ENCODE measurements at regions not wholly inside any gene's neighbourhood (a gene's known extent, or its start where the extent isn't known, plus 50 kb on each side); places are given as distances from the start of the nearest gene placed in this dataset.
"Not testable (repeated sequence)": the region's sequence is repeated elsewhere in the genome, so short reads cannot be mapped to it uniquely, and the experiment has no call there.

GRCh38 chr5:84748313-84748712 is 363.6 kb upstream of the EDIL3 start:
- H3K4me3 ChIP-seq (ENCODE audit: insufficient read depth, low read length) = no peak overlapping the region
- H2AFZ ChIP-seq (ENCODE audit: low read length) = no peak overlapping the region
- no peak overlapping the region for H3K4me2 ChIP-seq (ENCODE audit: insufficient read depth, low read length)
- no peak overlapping the region for H3K27ac ChIP-seq (ENCODE audit: low read depth, low read length)
- no peaks in the 10 kb centered on the region for H3K36me3 ChIP-seq (ENCODE audit: insufficient read depth, low read length)
- DNase-seq (ENCODE audit: insufficient read length, low spot score, missing footprints) = no peak
- no peaks in the 10 kb centered on the region for H4K20me1 ChIP-seq (ENCODE audit: insufficient read depth, low read length)
- H3K9me3 ChIP-seq (ENCODE audit: low read depth, low read length) = no peaks in the 10 kb centered on the region
- no peaks in the 10 kb centered on the region for H3K27me3 ChIP-seq (ENCODE audit: insufficient read depth, low read length)
- TF ChIP-seq, protein P1, sequence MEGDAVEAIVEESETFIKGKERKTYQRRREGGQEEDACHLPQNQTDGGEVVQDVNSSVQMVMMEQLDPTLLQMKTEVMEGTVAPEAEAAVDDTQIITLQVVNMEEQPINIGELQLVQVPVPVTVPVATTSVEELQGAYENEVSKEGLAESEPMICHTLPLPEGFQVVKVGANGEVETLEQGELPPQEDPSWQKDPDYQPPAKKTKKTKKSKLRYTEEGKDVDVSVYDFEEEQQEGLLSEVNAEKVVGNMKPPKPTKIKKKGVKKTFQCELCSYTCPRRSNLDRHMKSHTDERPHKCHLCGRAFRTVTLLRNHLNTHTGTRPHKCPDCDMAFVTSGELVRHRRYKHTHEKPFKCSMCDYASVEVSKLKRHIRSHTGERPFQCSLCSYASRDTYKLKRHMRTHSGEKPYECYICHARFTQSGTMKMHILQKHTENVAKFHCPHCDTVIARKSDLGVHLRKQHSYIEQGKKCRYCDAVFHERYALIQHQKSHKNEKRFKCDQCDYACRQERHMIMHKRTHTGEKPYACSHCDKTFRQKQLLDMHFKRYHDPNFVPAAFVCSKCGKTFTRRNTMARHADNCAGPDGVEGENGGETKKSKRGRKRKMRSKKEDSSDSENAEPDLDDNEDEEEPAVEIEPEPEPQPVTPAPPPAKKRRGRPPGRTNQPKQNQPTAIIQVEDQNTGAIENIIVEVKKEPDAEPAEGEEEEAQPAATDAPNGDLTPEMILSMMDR (IDR thresholded peaks at IDR 0.05; ENCODE audit: extremely low read depth, low read depth, low read length) = no peak
- H3K4me1 ChIP-seq (ENCODE audit: insufficient read depth, low read length) = no peaks in the 10 kb centered on the region
- H3K79me2 ChIP-seq (ENCODE audit: insufficient read depth, low read length) = no peaks in the 10 kb centered on the region

- not testable (repeated sequence) for H3K79me2 ChIP-seq (ENCODE audit: insufficient read depth, low read length); H3K27ac ChIP-seq (ENCODE audit: low read depth, low read length); H3K4me2 ChIP-seq (ENCODE audit: insufficient read depth, low read length); H3K4me3 ChIP-seq (ENCODE audit: insufficient read depth, low read length); H4K20me1 ChIP-seq (ENCODE audit: insufficient read depth, low read length); H3K4me1 ChIP-seq (ENCODE audit: insufficient read depth, low read length); H2AFZ ChIP-seq (ENCODE audit: low read length); H3K27me3 ChIP-seq (ENCODE audit: insufficient read depth, low read length); DNase-seq (ENCODE audit: insufficient read length, low spot score, missing footprints); H3K36me3 ChIP-seq (ENCODE audit: insufficient read depth, low read length); H3K9me3 ChIP-seq (ENCODE audit: low read depth, low read length)
Measured at GRCh38 chr5:84746280-84746679, 361.6 kb upstream of the EDIL3 start.

- DNase-seq (ENCODE audit: insufficient read length, low spot score, missing footprints) = no peak
- Histone ChIP-seq H3K4me3 (ENCODE audit: insufficient read depth, low read length) (no peak overlapping the region), H3K9me3 (ENCODE audit: low read depth, low read length) (no peaks in the 10 kb centered on the region), H3K27ac (ENCODE audit: low read depth, low read length) (no peak overlapping the region), H3K4me2 (ENCODE audit: insufficient read depth, low read length) (no peak overlapping the region), H3K79me2 (ENCODE audit: insufficient read depth, low read length) (no peaks in the 10 kb centered on the region), H3K27me3 (ENCODE audit: insufficient read depth, low read length) (no peaks in the 10 kb centered on the region), H3K4me1 (ENCODE audit: insufficient read depth, low read length) (no peaks in the 10 kb centered on the region), H4K20me1 (ENCODE audit: insufficient read depth, low read length) (no peaks in the 10 kb centered on the region), H2AFZ (ENCODE audit: low read length) (no peak overlapping the region), H3K36me3 (ENCODE audit: insufficient read depth, low read length) (no peaks in the 10 kb centered on the region)
- TF ChIP-seq, protein P1 (IDR thresholded peaks at IDR 0.05; ENCODE audit: extremely low read depth, low read depth, low read length) = no peak
Measured at GRCh38 chr5:84741056-84741455, 356.4 kb upstream of the EDIL3 start.

- no peak for DNase-seq (ENCODE audit: insufficient read length, low spot score, missing footprints)
- Histone ChIP-seq H3K9me3 (ENCODE audit: low read depth, low read length) (no peaks in the 10 kb centered on the region), H3K4me1 (ENCODE audit: insufficient read depth, low read length) (peaks cover 3% of the 10 kb centered on the region), H3K27me3 (ENCODE audit: insufficient read depth, low read length) (no peaks in the 10 kb centered on the region), H3K27ac (ENCODE audit: low read depth, low read length) (no peak overlapping the region), H3K4me2 (ENCODE audit: insufficient read depth, low read length) (peak overlapping the region; percentile 5), H2AFZ (ENCODE audit: low read length) (no peak overlapping the region), H3K79me2 (ENCODE audit: insufficient read depth, low read length) (no peaks in the 10 kb centered on the region), H4K20me1 (ENCODE audit: insufficient read depth, low read length) (no peaks in the 10 kb centered on the region), H3K4me3 (ENCODE audit: insufficient read depth, low read length) (no peak overlapping the region), H3K36me3 (ENCODE audit: insufficient read depth, low read length) (no peaks in the 10 kb centered on the region)
- TF ChIP-seq, protein P1 (IDR thresholded peaks at IDR 0.05; ENCODE audit: extremely low read depth, low read depth, low read length) = no peak
Measured at GRCh38 chr5:84729326-84729725, 344.6 kb upstream of the EDIL3 start.

Measured in osteoblast (primary cell).